NOMO-1 treated with dmso at 0.1 percent for 144 hours (cell line): ENCODE measurements at regions not wholly inside any gene's neighbourhood (a gene's known extent, or its start where the extent isn't known, plus 50 kb on each side); places are given as distances from the start of the nearest gene placed in this dataset.

Source experiments
- DNase-seq: peaks from one replicate; lab custom pipeline; 2025; ENCODE audit not compliant: unreplicated experiment; lab: John Stamatoyannopoulos, UW

- no peak for DNase-seq
These were observed 366.6 kb upstream of the TMEM132C start for GRCh38 chr12:127900386-127900785.

GRCh38 chr12:127903146-127903545 lies 363.8 kb upstream of the TMEM132C start:
- no peak for DNase-seq

GRCh38 chr12:127909041-127909440 lies 357.9 kb upstream of the TMEM132C start:
- DNase-seq: no peak

GRCh38 chr12:127911291-127911690 lies 355.7 kb upstream of the TMEM132C start:
- DNase-seq: no peak

- DNase-seq: no peak
These were observed 354.8 kb upstream of the TMEM132C start for GRCh38 chr12:127912035-127912665.

- DNase-seq: no peak
These were observed 343.5 kb upstream of the TMEM132C start for GRCh38 chr12:127923501-127923900.

- no peak for DNase-seq
These were observed 341.0 kb upstream of the TMEM132C start for GRCh38 chr12:127925971-127926370.

- no peak for DNase-seq
These were observed 338.8 kb upstream of the TMEM132C start for GRCh38 chr12:127928178-127928577.

GRCh38 chr12:127928615-127929571 lies 338.1 kb upstream of the TMEM132C start:
- no peak for DNase-seq

GRCh38 chr12:127930122-127930521 lies 336.8 kb upstream of the TMEM132C start:
- DNase-seq: no peak

- no peak for DNase-seq
These were observed 332.6 kb upstream of the TMEM132C start for GRCh38 chr12:127934409-127934808.

GRCh38 chr12:127936463-127936862 lies 330.5 kb upstream of the TMEM132C start:
- no peak for DNase-seq

GRCh38 chr12:127941332-127941731 lies 325.6 kb upstream of the TMEM132C start:
- DNase-seq: no peak

GRCh38 chr12:127942981-127943380 lies 324.0 kb upstream of the TMEM132C start:
- DNase-seq: no peak

- DNase-seq: no peak
These were observed 323.3 kb upstream of the TMEM132C start for GRCh38 chr12:127943481-127944210.

GRCh38 chr12:127944211-127944899 lies 322.6 kb upstream of the TMEM132C start:
- DNase-seq: no peak

GRCh38 chr12:127957001-127957660 lies 309.8 kb upstream of the TMEM132C start:
- no peak for DNase-seq

- DNase-seq: no peak
These were observed 304.7 kb upstream of the TMEM132C start for GRCh38 chr12:127962303-127962702.

- DNase-seq: no peak
These were observed 303.0 kb upstream of the TMEM132C start for GRCh38 chr12:127963933-127964332.

GRCh38 chr12:127964717-127965116 lies 302.3 kb upstream of the TMEM132C start:
- no peak for DNase-seq
